HEK293 (cell line): ENCODE measurements at regions not wholly inside any gene's neighbourhood (a gene's known extent, or its start where the extent isn't known, plus 50 kb on each side); places are given as distances from the start of the nearest gene placed in this dataset.

Experiments
- CTCF ChIA-PET: fragments of 350-600 bp; formaldehyde crosslinking; extraction: SDS; loops from one replicate; lab custom pipeline; 2021; ENCODE audit warnings: antibody characterized with exemption; lab: Yijun Ruan, JAX
- POLR2A ChIA-PET: fragments of 300-600 bp; formaldehyde crosslinking; extraction: SDS; loops from one replicate; lab custom pipeline; 2020; ENCODE audit warnings: antibody characterized with exemption, inconsistent platforms; lab: Yijun Ruan, JAX
- H3K27ac ChIP-seq: fragments of 200-500 bp; sonication (Bioruptor generic); 2 replicates; pipeline ENCODE4 v1.5.1; 2014; ENCODE audit warnings: low read depth, low read length, control low read depth, inconsistent platforms; ENCODE audit errors: extremely low read depth
- H3K36me3 ChIP-seq, 2 experiments: fragments of 200-500 bp in 1 of 2; sonication (Bioruptor generic) in 1 of 2; 1 replicate in 1 of 2; 2 replicates in 1 of 2; pipeline ENCODE4 v1.5.1; 2014 to 2017; ENCODE audit warnings: inconsistent platforms in 2 of 2, low read length in 2 of 2; ENCODE audit not compliant: control insufficient read depth in 2 of 2, insufficient read depth in 1 of 2
- H3K4me1 ChIP-seq: fragments of 200-500 bp; sonication (Bioruptor generic); 2 replicates; pipeline ENCODE4 v1.5.1; 2014; ENCODE audit warnings: mild to moderate bottlenecking, low read length, inconsistent platforms; ENCODE audit not compliant: control insufficient read depth, insufficient read depth
- H3K4me3 ChIP-seq: 2 replicates; pipeline ENCODE4 v1.5.1; 2011; ENCODE audit warnings: low read depth, mild to moderate bottlenecking, control low read depth, low read length, moderate library complexity
- H3K9me3 ChIP-seq: fragments of 200-500 bp; sonication (Bioruptor generic); 2 replicates; pipeline ENCODE4 v1.5.1; 2014; ENCODE audit warnings: low read depth, low read length, inconsistent platforms; ENCODE audit not compliant: control insufficient read depth, insufficient read depth
- FEZF1 ChIP-seq: fragments of 450-650 bp; formaldehyde crosslinking; IDR thresholded peaks from 2 replicates; pipeline ENCODE4 v1.5.1; 2016; ENCODE audit warnings: missing biosample characterization, missing genetic modification characterization
- REPIN1 ChIP-seq: fragments of 450-650 bp; formaldehyde crosslinking; IDR thresholded peaks from 2 replicates; pipeline ENCODE4 v1.5.1; 2017; ENCODE audit warnings: missing biosample characterization, missing genetic modification characterization, low read depth
- TRIM28 ChIP-seq: IDR thresholded peaks from 2 replicates; pipeline ENCODE4 v1.6.1; 2011; ENCODE audit warnings: low read length, control low read depth, borderline replicate concordance
- ZBTB1 ChIP-seq: fragments of 450-650 bp; formaldehyde crosslinking; IDR thresholded peaks from 2 replicates; pipeline ENCODE4 v1.5.1; 2016; ENCODE audit warnings: missing biosample characterization, missing genetic modification characterization
- ZBTB10 ChIP-seq: fragments of 450-650 bp; formaldehyde crosslinking; IDR thresholded peaks from 2 replicates; pipeline ENCODE4 v1.5.1; 2016; ENCODE audit warnings: missing biosample characterization, missing genetic modification characterization
- ZBTB11 ChIP-seq: fragments of 450-650 bp; formaldehyde crosslinking; conservative IDR thresholded peaks from 2 replicates; pipeline ENCODE4 v1.5.1; 2016; ENCODE audit warnings: low read depth, missing biosample characterization, missing genetic modification characterization
- ZBTB6 ChIP-seq: fragments of 450-650 bp; formaldehyde crosslinking; IDR thresholded peaks from 2 replicates; pipeline ENCODE4 v1.5.1; 2017; ENCODE audit warnings: missing biosample characterization, missing genetic modification characterization
- ZFP41 ChIP-seq: fragments of 450-650 bp; formaldehyde crosslinking; IDR thresholded peaks from 2 replicates; pipeline ENCODE4 v1.5.1; 2016; ENCODE audit warnings: missing biosample characterization, missing genetic modification characterization, borderline replicate concordance
- ZNF114 ChIP-seq: fragments of 450-650 bp; formaldehyde crosslinking; IDR thresholded peaks from 2 replicates; pipeline ENCODE4 v1.5.0; 2017; ENCODE audit warnings: missing biosample characterization, missing genetic modification characterization
- ZNF157 ChIP-seq: fragments of 450-650 bp; formaldehyde crosslinking; IDR thresholded peaks from 2 replicates; pipeline ENCODE4 v1.5.1; 2016; ENCODE audit warnings: missing biosample characterization, missing genetic modification characterization
- ZNF169 ChIP-seq: fragments of 450-650 bp; formaldehyde crosslinking; IDR thresholded peaks from 2 replicates; pipeline ENCODE4 v1.5.1; 2016; ENCODE audit warnings: missing biosample characterization, missing genetic modification characterization
- ZNF202 ChIP-seq: fragments of 450-650 bp; formaldehyde crosslinking; IDR thresholded peaks from 2 replicates; pipeline ENCODE4 v1.5.1; 2016; ENCODE audit warnings: missing biosample characterization, missing genetic modification characterization, borderline replicate concordance
- ZNF211 ChIP-seq: fragments of 450-650 bp; formaldehyde crosslinking; IDR thresholded peaks from 2 replicates; pipeline ENCODE4 v1.5.1; 2016; ENCODE audit warnings: low read depth, missing biosample characterization, missing genetic modification characterization
- ZNF214 ChIP-seq: fragments of 450-650 bp; formaldehyde crosslinking; IDR thresholded peaks from 2 replicates; pipeline ENCODE4 v1.5.1; 2017; ENCODE audit warnings: missing biosample characterization, mild to moderate bottlenecking, missing genetic modification characterization, borderline replicate concordance
- ZNF311 ChIP-seq: fragments of 450-650 bp; formaldehyde crosslinking; IDR thresholded peaks from 2 replicates; pipeline ENCODE4 v1.5.1; 2017; ENCODE audit warnings: missing biosample characterization, missing genetic modification characterization, borderline replicate concordance
- ZNF394 ChIP-seq: fragments of 450-650 bp; formaldehyde crosslinking; IDR thresholded peaks from 2 replicates; pipeline ENCODE4 v1.5.1; 2016; ENCODE audit warnings: missing biosample characterization, missing genetic modification characterization, mild to moderate bottlenecking, moderate library complexity, borderline replicate concordance
- ZNF639 ChIP-seq: fragments of 450-650 bp; formaldehyde crosslinking; IDR thresholded peaks from 2 replicates; pipeline ENCODE4 v1.5.1; 2016; ENCODE audit warnings: missing biosample characterization, missing genetic modification characterization
- ZNF660 ChIP-seq: fragments of 450-650 bp; IDR thresholded peaks from 2 replicates; pipeline ENCODE4 v1.5.1; 2018; ENCODE audit warnings: missing biosample characterization, mild to moderate bottlenecking, missing genetic modification characterization
- ZNF791 ChIP-seq: fragments of 450-650 bp; formaldehyde crosslinking; IDR thresholded peaks from 2 replicates; pipeline ENCODE4 v1.5.1; 2016; ENCODE audit warnings: missing biosample characterization, missing genetic modification characterization
- ZSCAN23 ChIP-seq: fragments of 450-650 bp; formaldehyde crosslinking; IDR thresholded peaks from 2 replicates; pipeline ENCODE4 v1.5.1; 2016; ENCODE audit warnings: missing biosample characterization, missing genetic modification characterization
- ZSCAN30 ChIP-seq: fragments of 450-650 bp; IDR thresholded peaks from 2 replicates; pipeline ENCODE4 v1.5.1; 2018; ENCODE audit warnings: missing biosample characterization, mild to moderate bottlenecking, missing genetic modification characterization, moderate library complexity

GRCh38 chr16:50902457-50902856, 160.6 kb downstream of the CYLD start:
- Histone ChIP-seq H3K36me3 (no peaks in the 10 kb centered on the region), H3K4me1 (no peaks in the 10 kb centered on the region), H3K27ac (no peak overlapping the region), H3K4me3 (no peak overlapping the region), H3K9me3 (no peaks in the 10 kb centered on the region)
- CTCF ChIA-PET, result interaction anchor here (1.5 kb wide), 1 partner anchor 19 kb away, joined by 5 read pairs; no protein-coding TSS in a partner anchor
- TF ChIP-seq ZNF660 (tag by site-specific recombination) (no peak), ZNF202 (no peak), TRIM28 (no peak), ZBTB6 (tag by site-specific recombination) (no peak), ZSCAN30 (tag by site-specific recombination) (no peak), ZNF639 (tag by site-specific recombination) (no peak), ZNF214 (no peak)
- POLR2A ChIA-PET, result interaction anchor here (0.5 kb wide), 1 partner anchor 249 kb away, joined by 3 read pairs; no protein-coding TSS in a partner anchor

- POLR2A ChIA-PET, result no interaction called here
These were observed 159.2 kb downstream of the CYLD start for GRCh38 chr16:50901062-50901461.

GRCh38 chr16:50900391-50900942, 158.6 kb downstream of the CYLD start:
- Histone ChIP-seq H3K9me3 (no peaks in the 10 kb centered on the region), H3K4me1 (no peaks in the 10 kb centered on the region), H3K27ac (no peak overlapping the region), H3K4me3 (no peak overlapping the region), H3K36me3 (no peaks in the 10 kb centered on the region)
- no peak for TF ChIP-seq ZNF114 (tag by site-specific recombination)
- TF ChIP-seq REPIN1 (tag by site-specific recombination), result no peak
- no peak for TF ChIP-seq ZBTB10
- TF ChIP-seq ZBTB1, result no peak
- no peak for TF ChIP-seq ZNF211 (tag by site-specific recombination)
- ChIA-PET CTCF (interaction anchor here (0.7 kb wide), 1 partner anchor 234 kb away, joined by 3 read pairs; no protein-coding TSS in a partner anchor), POLR2A (no interaction called here)

More at GRCh38 chr16:50901062-50901461, 159.2 kb downstream of the CYLD start:
- CTCF ChIA-PET, result no interaction called here
- H3K9me3 ChIP-seq, result no peaks in the 10 kb centered on the region
- H3K36me3 ChIP-seq, result no peaks in the 10 kb centered on the region
- H3K4me1 ChIP-seq, result no peaks in the 10 kb centered on the region
- TF ChIP-seq ZNF791 (no peak), FEZF1 (no peak), ZNF394 (tag by site-specific recombination) (no peak), ZNF157 (tag by site-specific recombination) (no peak), ZFP41 (no peak), ZNF311 (tag by site-specific recombination) (no peak), ZBTB11 (no peak), ZSCAN23 (tag by site-specific recombination) (no peak), ZNF169 (tag by site-specific recombination) (no peak)
- no peak overlapping the region for H3K4me3 ChIP-seq
- H3K27ac ChIP-seq, result no peak overlapping the region
